Peyer's patch (tissue), 4 donors: ENCODE measurements at regions not wholly inside any gene's neighbourhood (a gene's known extent, or its start where the extent isn't known, plus 50 kb on each side); places are given as distances from the start of the nearest gene placed in this dataset.

Source experiments
- DNase-seq, 3 donors: peaks; one replicate each; pipeline ENCODE4 v3.0.0-alpha.2; 2017 to 2019
- H3K27ac ChIP-seq, 4 donors: fragments of 200-600 bp; sonication (generic); one replicate each; pipeline ENCODE4 v1.5.1; 2016 to 2019
- H3K27me3 ChIP-seq, 2 donors: fragments of 200-600 bp; sonication (generic); one replicate each; pipeline ENCODE4 v1.5.1; 2019
- H3K36me3 ChIP-seq, 3 donors: fragments of 200-600 bp; sonication (generic); one replicate each; pipeline ENCODE4 v1.5.1; 2016 to 2019
- H3K4me1 ChIP-seq, 4 donors: fragments of 200-600 bp; sonication (generic); one replicate each; pipeline ENCODE4 v1.5.1; 2016 to 2019
- H3K4me3 ChIP-seq, 4 donors: fragments of 200-600 bp; sonication (generic); 1 replicate in 3 of 4; 2 replicates in 1 of 4; pipeline ENCODE4 v1.5.1; 2016 to 2019; ENCODE audit warnings: mild to moderate bottlenecking in 1 of 4
- H3K9me3 ChIP-seq, 4 donors: fragments of 200-600 bp; sonication (generic); one replicate each; pipeline ENCODE4 v1.5.1; 2016 to 2019; ENCODE audit warnings: mild to moderate bottlenecking in 1 of 4
- POLR2A ChIP-seq, 2 donors: fragments of 450-650 bp; IDR thresholded peaks; one replicate each; pipeline ENCODE4 v1.5.1; 2017; ENCODE audit warnings: antibody characterized with exemption in 2 of 2, mild to moderate bottlenecking in 2 of 2, moderate library complexity in 2 of 2
- TF ChIP-seq, protein P1 (sequence below), 6 experiments: fragments of 450-650 bp in 4 of 6; fragments of 200-600 bp in 2 of 6; sonication (generic) in 1 of 6; IDR thresholded peaks; one replicate each; pipeline ENCODE4 v1.5.1; 2017 to 2019; ENCODE audit warnings: antibody characterized with exemption in 6 of 6, mild to moderate bottlenecking in 3 of 6, moderate library complexity in 1 of 6

DNA sequence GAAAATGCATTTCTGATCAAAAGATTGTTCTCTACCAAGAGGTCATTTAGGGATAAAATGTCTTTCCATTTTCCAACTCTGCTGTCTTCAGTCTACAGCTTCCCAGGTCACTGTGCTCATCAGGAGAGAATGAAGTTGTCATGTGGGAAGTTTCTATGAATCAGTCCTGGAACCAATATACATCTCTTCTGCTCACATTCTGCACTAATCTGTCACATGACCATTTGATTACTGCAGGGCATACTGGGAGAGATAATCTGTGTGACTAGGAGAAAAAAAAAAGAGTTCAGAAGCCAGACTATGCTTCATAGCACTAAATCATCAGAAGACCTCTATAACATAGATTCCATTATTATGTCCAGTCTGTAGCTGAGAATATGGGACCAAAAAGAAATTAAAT, 611.5 kb downstream of the KCNA4 start:
- no peak for TF ChIP-seq POLR2A (IDR thresholded peaks at IDR 0.05)
- TF ChIP-seq, protein P1, sequence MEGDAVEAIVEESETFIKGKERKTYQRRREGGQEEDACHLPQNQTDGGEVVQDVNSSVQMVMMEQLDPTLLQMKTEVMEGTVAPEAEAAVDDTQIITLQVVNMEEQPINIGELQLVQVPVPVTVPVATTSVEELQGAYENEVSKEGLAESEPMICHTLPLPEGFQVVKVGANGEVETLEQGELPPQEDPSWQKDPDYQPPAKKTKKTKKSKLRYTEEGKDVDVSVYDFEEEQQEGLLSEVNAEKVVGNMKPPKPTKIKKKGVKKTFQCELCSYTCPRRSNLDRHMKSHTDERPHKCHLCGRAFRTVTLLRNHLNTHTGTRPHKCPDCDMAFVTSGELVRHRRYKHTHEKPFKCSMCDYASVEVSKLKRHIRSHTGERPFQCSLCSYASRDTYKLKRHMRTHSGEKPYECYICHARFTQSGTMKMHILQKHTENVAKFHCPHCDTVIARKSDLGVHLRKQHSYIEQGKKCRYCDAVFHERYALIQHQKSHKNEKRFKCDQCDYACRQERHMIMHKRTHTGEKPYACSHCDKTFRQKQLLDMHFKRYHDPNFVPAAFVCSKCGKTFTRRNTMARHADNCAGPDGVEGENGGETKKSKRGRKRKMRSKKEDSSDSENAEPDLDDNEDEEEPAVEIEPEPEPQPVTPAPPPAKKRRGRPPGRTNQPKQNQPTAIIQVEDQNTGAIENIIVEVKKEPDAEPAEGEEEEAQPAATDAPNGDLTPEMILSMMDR (IDR thresholded peaks at IDR 0.05), result no peak
- H3K4me1 ChIP-seq, result no peaks in the 10 kb centered on the region
- H3K27me3 ChIP-seq, result no peaks in the 10 kb centered on the region
- no peaks in the 10 kb centered on the region for H3K36me3 ChIP-seq
- H3K9me3 ChIP-seq, result no peaks in the 10 kb centered on the region
- no peak overlapping the region for H3K27ac ChIP-seq
- no peak for DNase-seq
- H3K4me3 ChIP-seq, result no peak overlapping the region

GRCh38 chr11:29395555-29396072, 621.2 kb downstream of the KCNA4 start:
- DNase-seq, result no peak
- TF ChIP-seq, protein P1 (IDR thresholded peaks at IDR 0.05), result no peak
- TF ChIP-seq POLR2A (IDR thresholded peaks at IDR 0.05), result no peak
- Histone ChIP-seq H3K4me1 (no peaks in the 10 kb centered on the region), H3K4me3 (no peak overlapping the region), H3K36me3 (no peaks in the 10 kb centered on the region), H3K27ac (no peak overlapping the region), H3K27me3 (no peaks in the 10 kb centered on the region), H3K9me3 (no peaks in the 10 kb centered on the region)

DNA sequence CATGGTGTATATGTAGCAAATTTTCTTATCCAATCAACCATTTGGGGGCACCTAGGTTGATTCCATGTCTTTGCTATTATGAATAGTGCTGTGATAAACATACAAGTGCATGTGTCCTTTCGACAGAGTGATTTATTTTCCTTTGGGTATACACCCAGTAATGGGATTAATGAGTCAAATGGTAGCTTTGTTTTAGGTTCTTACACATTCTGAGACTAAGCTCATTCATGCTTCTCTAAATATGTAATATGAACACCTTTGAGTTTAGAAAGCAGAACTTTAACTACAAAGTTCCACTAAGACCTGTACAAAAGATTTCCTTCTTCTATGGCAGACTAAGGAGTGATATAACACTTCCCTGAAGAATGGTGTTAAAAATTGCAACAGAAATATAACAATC, 627.0 kb downstream of the KCNA4 start:
- no peaks in the 10 kb centered on the region for H3K9me3 ChIP-seq
- H3K4me1 ChIP-seq, result no peaks in the 10 kb centered on the region
- H3K27ac ChIP-seq, result no peak overlapping the region
- DNase-seq, result no peak
- H3K4me3 ChIP-seq, result no peak overlapping the region
- TF ChIP-seq, protein P1 (IDR thresholded peaks at IDR 0.05), result no peak
- no peak for TF ChIP-seq POLR2A (IDR thresholded peaks at IDR 0.05)
- H3K36me3 ChIP-seq, result no peaks in the 10 kb centered on the region
- no peaks in the 10 kb centered on the region for H3K27me3 ChIP-seq

- no peak overlapping the region for H3K27ac ChIP-seq
- H3K4me3 ChIP-seq, result no peak overlapping the region
- TF ChIP-seq POLR2A (IDR thresholded peaks at IDR 0.05), result no peak
- TF ChIP-seq, protein P1 (IDR thresholded peaks at IDR 0.05), result no peak
- H3K9me3 ChIP-seq, result no peaks in the 10 kb centered on the region
- no peaks in the 10 kb centered on the region for H3K36me3 ChIP-seq
- no peaks in the 10 kb centered on the region for H3K4me1 ChIP-seq
- DNase-seq, result no peak
- H3K27me3 ChIP-seq, result no peaks in the 10 kb centered on the region
Observed at GRCh38 chr11:29373725-29374124, 643.1 kb downstream of the KCNA4 start.

DNA sequence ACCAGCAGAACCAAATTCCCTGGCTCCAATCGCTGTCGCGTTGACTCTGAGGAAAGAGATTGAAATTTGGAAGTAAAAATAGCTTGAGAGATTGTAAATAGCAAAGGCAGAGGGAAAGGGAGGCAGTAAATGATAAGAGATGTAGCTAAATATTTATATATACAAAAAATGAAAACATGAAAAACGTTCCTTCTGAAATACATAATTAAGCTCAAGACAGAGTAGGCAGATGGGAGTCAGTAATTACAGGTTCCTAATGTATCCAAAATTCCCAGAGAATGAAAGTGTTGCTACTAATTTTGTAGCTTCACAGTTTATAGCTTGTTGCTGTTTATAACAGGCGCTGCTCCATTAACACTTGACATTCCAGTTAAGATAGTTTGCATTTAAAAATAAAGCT, 648.7 kb downstream of the KCNA4 start:
- Histone ChIP-seq H3K9me3 (no peaks in the 10 kb centered on the region), H3K27ac (no peak overlapping the region), H3K4me3 (no peak overlapping the region), H3K27me3 (no peaks in the 10 kb centered on the region), H3K36me3 (no peaks in the 10 kb centered on the region), H3K4me1 (no peaks in the 10 kb centered on the region)
- no peak for TF ChIP-seq POLR2A (IDR thresholded peaks at IDR 0.05)
- TF ChIP-seq, protein P1 (IDR thresholded peaks at IDR 0.05), result no peak
- DNase-seq, result no peak

DNA sequence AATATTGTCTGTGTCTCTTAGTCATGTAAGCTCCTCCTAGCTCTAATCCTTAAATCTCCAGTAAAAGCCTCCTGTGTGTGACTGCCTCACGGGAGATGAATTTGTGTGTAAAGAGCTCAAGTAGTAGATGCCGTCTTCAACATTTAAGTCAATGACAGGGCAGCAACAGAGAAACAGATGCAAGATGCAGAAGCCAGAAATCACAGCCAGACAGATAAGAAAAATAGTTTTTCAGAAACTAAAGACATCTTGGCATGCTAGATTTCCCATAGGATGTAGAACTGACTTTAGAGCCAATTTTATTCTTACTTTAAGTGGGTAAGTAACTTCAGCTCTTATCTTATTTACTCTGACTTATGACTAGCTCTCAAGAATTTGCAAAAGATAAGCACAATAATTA, 652.8 kb downstream of the KCNA4 start:
- no peak overlapping the region for H3K27ac ChIP-seq
- no peaks in the 10 kb centered on the region for H3K36me3 ChIP-seq
- H3K4me1 ChIP-seq, result no peaks in the 10 kb centered on the region
- TF ChIP-seq, protein P1 (IDR thresholded peaks at IDR 0.05), result no peak
- TF ChIP-seq POLR2A (IDR thresholded peaks at IDR 0.05), result no peak
- H3K27me3 ChIP-seq, result no peaks in the 10 kb centered on the region
- H3K4me3 ChIP-seq, result no peak overlapping the region
- DNase-seq, result no peak
- H3K9me3 ChIP-seq, result no peaks in the 10 kb centered on the region
